Germinal center (tissue), 1 donor: ENCODE measurements at regions not wholly inside any gene's neighbourhood (a gene's known extent, or its start where the extent isn't known, plus 50 kb on each side); places are given as distances from the start of the nearest gene placed in this dataset.
"Not testable (repeated sequence)": the region's sequence is repeated elsewhere in the genome, so short reads cannot be mapped to it uniquely, and the experiment has no call there.

Experiments
- DNase-seq: peaks from one replicate; pipeline ENCODE4 v3.0.0; 2012; ENCODE audit warnings: mixed read lengths, low spot score

GRCh38 chr5:126011526-126011925, 411.7 kb upstream of the GRAMD2B start:
- not testable (repeated sequence) for DNase-seq

- no peak for DNase-seq
Measured at GRCh38 chr5:126014676-126015075, 408.5 kb upstream of the GRAMD2B start.

GRCh38 chr5:126015235-126016181, 407.7 kb upstream of the GRAMD2B start:
- no peak for DNase-seq

GRCh38 chr5:126016256-126016655, 407.0 kb upstream of the GRAMD2B start:
- DNase-seq: no peak

GRCh38 chr5:126017096-126017495, 406.1 kb upstream of the GRAMD2B start:
- DNase-seq: no peak

- no peak for DNase-seq
Measured at GRCh38 chr5:126020770-126021169, 402.4 kb upstream of the GRAMD2B start.

- DNase-seq: no peak
Measured at GRCh38 chr5:126023994-126024441, 399.2 kb upstream of the GRAMD2B start.

- no peak for DNase-seq
Measured at GRCh38 chr5:126027149-126027548, 396.1 kb upstream of the GRAMD2B start.

GRCh38 chr5:126027652-126028051, 395.6 kb upstream of the GRAMD2B start:
- no peak for DNase-seq

GRCh38 chr5:126028336-126028735, 394.9 kb upstream of the GRAMD2B start:
- DNase-seq: no peak

- not testable (repeated sequence) for DNase-seq
Measured at GRCh38 chr5:126029282-126029681, 393.9 kb upstream of the GRAMD2B start.

- DNase-seq: no peak
Measured at GRCh38 chr5:126030698-126031097, 392.5 kb upstream of the GRAMD2B start.

- DNase-seq: no peak
Measured at GRCh38 chr5:126031989-126032716, 391.1 kb upstream of the GRAMD2B start.

GRCh38 chr5:126043688-126044087, 379.5 kb upstream of the GRAMD2B start:
- DNase-seq: no peak

- no peak for DNase-seq
Measured at GRCh38 chr5:126044111-126044668, 379.0 kb upstream of the GRAMD2B start.

- DNase-seq: no peak
Measured at GRCh38 chr5:126044931-126045565, 378.2 kb upstream of the GRAMD2B start.

- DNase-seq: no peak
Measured at GRCh38 chr5:126046318-126046717, 376.9 kb upstream of the GRAMD2B start.

GRCh38 chr5:126046846-126047571, 376.2 kb upstream of the GRAMD2B start:
- no peak for DNase-seq

- DNase-seq: no peak
Measured at GRCh38 chr5:126052120-126052519, 371.1 kb upstream of the GRAMD2B start.

- DNase-seq: no peak
Measured at GRCh38 chr5:126052791-126053190, 370.4 kb upstream of the GRAMD2B start.

GRCh38 chr5:126053630-126054029, 369.6 kb upstream of the GRAMD2B start:
- no peak for DNase-seq
